ENCODE measurements at regions not wholly inside any gene's neighbourhood (a gene's known extent, or its start where the extent isn't known, plus 50 kb on each side); places are given as distances from the start of the nearest gene placed in this dataset.

- no peaks in the 10 kb centered on the region for H3K36me3 ChIP-seq (ENCODE audit: insufficient read depth, low read length)
- H3K4me2 ChIP-seq (ENCODE audit: low read length) = no peak overlapping the region
- H3K27ac ChIP-seq (ENCODE audit: low read length) = no peak overlapping the region
- no peaks in the 10 kb centered on the region for H3K27me3 ChIP-seq (ENCODE audit: insufficient read depth, low read depth, low read length)
- no peaks in the 10 kb centered on the region for H3F3A ChIP-seq (ENCODE audit: insufficient read depth, low read length, poor library complexity, severe bottlenecking)
- H3K79me2 ChIP-seq (replicated peaks; ENCODE audit: insufficient read depth, low read length) = no peaks in the 10 kb centered on the region
- TF ChIP-seq RAD21 (conservative IDR thresholded peaks at IDR 0.05) (no peak), EZH2 (IDR thresholded peaks at IDR 0.05; ENCODE audit: borderline replicate concordance, insufficient read depth, low read length, poor library complexity, severe bottlenecking) (no peak), MXI1 (conservative IDR thresholded peaks at IDR 0.05; ENCODE audit: poor library complexity, severe bottlenecking) (no peak), TAF1 (IDR thresholded peaks at IDR 0.05; ENCODE audit: low read depth) (no peak), SMC3 (conservative IDR thresholded peaks at IDR 0.05; ENCODE audit: poor library complexity) (no peak), EP300 (conservative IDR thresholded peaks at IDR 0.05; ENCODE audit: poor library complexity, severe bottlenecking) (no peak), POLR2AphosphoS5 (IDR thresholded peaks at IDR 0.05) (no peak)
- TF ChIP-seq, protein P1, sequence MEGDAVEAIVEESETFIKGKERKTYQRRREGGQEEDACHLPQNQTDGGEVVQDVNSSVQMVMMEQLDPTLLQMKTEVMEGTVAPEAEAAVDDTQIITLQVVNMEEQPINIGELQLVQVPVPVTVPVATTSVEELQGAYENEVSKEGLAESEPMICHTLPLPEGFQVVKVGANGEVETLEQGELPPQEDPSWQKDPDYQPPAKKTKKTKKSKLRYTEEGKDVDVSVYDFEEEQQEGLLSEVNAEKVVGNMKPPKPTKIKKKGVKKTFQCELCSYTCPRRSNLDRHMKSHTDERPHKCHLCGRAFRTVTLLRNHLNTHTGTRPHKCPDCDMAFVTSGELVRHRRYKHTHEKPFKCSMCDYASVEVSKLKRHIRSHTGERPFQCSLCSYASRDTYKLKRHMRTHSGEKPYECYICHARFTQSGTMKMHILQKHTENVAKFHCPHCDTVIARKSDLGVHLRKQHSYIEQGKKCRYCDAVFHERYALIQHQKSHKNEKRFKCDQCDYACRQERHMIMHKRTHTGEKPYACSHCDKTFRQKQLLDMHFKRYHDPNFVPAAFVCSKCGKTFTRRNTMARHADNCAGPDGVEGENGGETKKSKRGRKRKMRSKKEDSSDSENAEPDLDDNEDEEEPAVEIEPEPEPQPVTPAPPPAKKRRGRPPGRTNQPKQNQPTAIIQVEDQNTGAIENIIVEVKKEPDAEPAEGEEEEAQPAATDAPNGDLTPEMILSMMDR (IDR thresholded peaks at IDR 0.05; ENCODE audit: poor library complexity, severe bottlenecking) = no peak
- TF ChIP-seq, protein P2, sequence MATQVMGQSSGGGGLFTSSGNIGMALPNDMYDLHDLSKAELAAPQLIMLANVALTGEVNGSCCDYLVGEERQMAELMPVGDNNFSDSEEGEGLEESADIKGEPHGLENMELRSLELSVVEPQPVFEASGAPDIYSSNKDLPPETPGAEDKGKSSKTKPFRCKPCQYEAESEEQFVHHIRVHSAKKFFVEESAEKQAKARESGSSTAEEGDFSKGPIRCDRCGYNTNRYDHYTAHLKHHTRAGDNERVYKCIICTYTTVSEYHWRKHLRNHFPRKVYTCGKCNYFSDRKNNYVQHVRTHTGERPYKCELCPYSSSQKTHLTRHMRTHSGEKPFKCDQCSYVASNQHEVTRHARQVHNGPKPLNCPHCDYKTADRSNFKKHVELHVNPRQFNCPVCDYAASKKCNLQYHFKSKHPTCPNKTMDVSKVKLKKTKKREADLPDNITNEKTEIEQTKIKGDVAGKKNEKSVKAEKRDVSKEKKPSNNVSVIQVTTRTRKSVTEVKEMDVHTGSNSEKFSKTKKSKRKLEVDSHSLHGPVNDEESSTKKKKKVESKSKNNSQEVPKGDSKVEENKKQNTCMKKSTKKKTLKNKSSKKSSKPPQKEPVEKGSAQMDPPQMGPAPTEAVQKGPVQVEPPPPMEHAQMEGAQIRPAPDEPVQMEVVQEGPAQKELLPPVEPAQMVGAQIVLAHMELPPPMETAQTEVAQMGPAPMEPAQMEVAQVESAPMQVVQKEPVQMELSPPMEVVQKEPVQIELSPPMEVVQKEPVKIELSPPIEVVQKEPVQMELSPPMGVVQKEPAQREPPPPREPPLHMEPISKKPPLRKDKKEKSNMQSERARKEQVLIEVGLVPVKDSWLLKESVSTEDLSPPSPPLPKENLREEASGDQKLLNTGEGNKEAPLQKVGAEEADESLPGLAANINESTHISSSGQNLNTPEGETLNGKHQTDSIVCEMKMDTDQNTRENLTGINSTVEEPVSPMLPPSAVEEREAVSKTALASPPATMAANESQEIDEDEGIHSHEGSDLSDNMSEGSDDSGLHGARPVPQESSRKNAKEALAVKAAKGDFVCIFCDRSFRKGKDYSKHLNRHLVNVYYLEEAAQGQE (IDR thresholded peaks at IDR 0.05; ENCODE audit: borderline replicate concordance) = no peak
- no peaks in the 10 kb centered on the region for H3K9me2 ChIP-seq (ENCODE audit: insufficient read depth, low read length)
- H2AFZ ChIP-seq (ENCODE audit: low read depth, low read length) = no peak overlapping the region
- H3K9me3 ChIP-seq (ENCODE audit: low read length) = no peaks in the 10 kb centered on the region
- no peak overlapping the region for H3K4me3 ChIP-seq (ENCODE audit: low read length)
- no peaks in the 10 kb centered on the region for H4K20me1 ChIP-seq (ENCODE audit: insufficient read depth)
- no peak overlapping the region for H3K9ac ChIP-seq (ENCODE audit: low read length)
Observed at GRCh38 chr6:4405621-4406212, 270.3 kb upstream of the ECI2 start.

DNA sequence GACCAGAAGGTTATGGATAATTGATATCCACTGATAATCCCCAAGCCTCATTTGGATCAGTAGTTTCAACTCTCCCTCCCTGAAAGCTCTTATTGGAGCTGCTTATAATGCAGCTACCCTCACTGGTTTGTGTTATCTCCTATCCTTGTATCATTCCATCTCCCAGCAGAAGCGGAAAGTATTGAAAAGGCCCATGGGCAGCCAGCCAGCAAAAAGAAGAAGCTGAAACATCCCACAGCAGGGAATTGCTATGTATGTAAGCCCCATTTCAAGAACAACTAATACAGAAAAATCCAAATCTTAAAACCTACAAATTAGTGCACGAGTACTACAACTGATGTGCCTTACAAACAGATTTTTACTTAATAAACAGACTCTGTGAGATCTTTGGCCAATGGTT is 269.0 kb upstream of the ECI2 start:
- no peak overlapping the region for H2AFZ ChIP-seq (ENCODE audit: low read depth, low read length)
- no peaks in the 10 kb centered on the region for H3K36me3 ChIP-seq (ENCODE audit: insufficient read depth, low read length)
- H3K9me3 ChIP-seq (ENCODE audit: low read length) = no peaks in the 10 kb centered on the region
- H4K20me1 ChIP-seq (ENCODE audit: insufficient read depth) = no peaks in the 10 kb centered on the region
- no peak overlapping the region for H3K4me2 ChIP-seq (ENCODE audit: low read length)
- H3K79me2 ChIP-seq (replicated peaks; ENCODE audit: insufficient read depth, low read length) = no peaks in the 10 kb centered on the region
- H3K27ac ChIP-seq (ENCODE audit: low read length) = no peak overlapping the region
- no peaks in the 10 kb centered on the region for H3F3A ChIP-seq (ENCODE audit: insufficient read depth, low read length, poor library complexity, severe bottlenecking)
- H3K27me3 ChIP-seq (ENCODE audit: insufficient read depth, low read depth, low read length) = no peaks in the 10 kb centered on the region
- TF ChIP-seq POLR2AphosphoS5 (IDR thresholded peaks at IDR 0.05) (no peak), MXI1 (conservative IDR thresholded peaks at IDR 0.05; ENCODE audit: poor library complexity, severe bottlenecking) (no peak), TAF1 (IDR thresholded peaks at IDR 0.05; ENCODE audit: low read depth) (no peak), RAD21 (conservative IDR thresholded peaks at IDR 0.05) (no peak), SMC3 (conservative IDR thresholded peaks at IDR 0.05; ENCODE audit: poor library complexity) (no peak), EZH2 (IDR thresholded peaks at IDR 0.05; ENCODE audit: borderline replicate concordance, insufficient read depth, low read length, poor library complexity, severe bottlenecking) (no peak)
- TF ChIP-seq, protein P1 (IDR thresholded peaks at IDR 0.05; ENCODE audit: poor library complexity, severe bottlenecking) = no peak
- no peaks in the 10 kb centered on the region for H3K9me2 ChIP-seq (ENCODE audit: insufficient read depth, low read length)
- no peak overlapping the region for H3K4me3 ChIP-seq (ENCODE audit: low read length)
- H3K9ac ChIP-seq (ENCODE audit: low read length) = no peak overlapping the region
